KOPT-K1 (cell line): ENCODE measurements at regions not wholly inside any gene's neighbourhood (a gene's known extent, or its start where the extent isn't known, plus 50 kb on each side); places are given as distances from the start of the nearest gene placed in this dataset.

Source experiments
- H3K27ac ChIP-seq: fragments of 200-600 bp; sonication (generic); 2 replicates; pipeline ENCODE4 v1.5.1; 2016; ENCODE audit warnings: antibody characterized with exemption, mild to moderate bottlenecking, low read depth, low read length; ENCODE audit not compliant: poor library complexity, severe bottlenecking
- H3K36me3 ChIP-seq: fragments of 200-600 bp; sonication (generic); 2 replicates; pipeline ENCODE4 v1.5.1; 2017; ENCODE audit warnings: antibody characterized with exemption, mild to moderate bottlenecking, low read length, moderate library complexity; ENCODE audit not compliant: insufficient read depth
- H3K9me3 ChIP-seq: fragments of 200-600 bp; sonication (generic); 2 replicates; pipeline ENCODE4 v1.5.1; 2017; ENCODE audit warnings: antibody characterized with exemption, low read length, mild to moderate bottlenecking; ENCODE audit not compliant: insufficient read depth, poor library complexity, severe bottlenecking

- H3K27ac ChIP-seq, result no peak overlapping the region
- H3K9me3 ChIP-seq, result peaks cover 22% of the 10 kb centered on the region
- H3K36me3 ChIP-seq, result 0 out of 2 replicates have a peak, but pooled peaks cover 13% of the 10 kb centered on the region
Observed at GRCh38 chr16:72419638-72420037, 247.7 kb upstream of the PMFBP1 start.

GRCh38 chr16:72415379-72415778 is 243.4 kb upstream of the PMFBP1 start:
- Histone ChIP-seq H3K9me3 (no peaks in the 10 kb centered on the region), H3K36me3 (no peaks in the 10 kb centered on the region), H3K27ac (no peak overlapping the region)

- Histone ChIP-seq H3K27ac (no peak overlapping the region), H3K9me3 (no peaks in the 10 kb centered on the region), H3K36me3 (no peaks in the 10 kb centered on the region)
Observed at GRCh38 chr16:72410492-72410891, 238.5 kb upstream of the PMFBP1 start.

- H3K27ac ChIP-seq, result no peak overlapping the region
- no peaks in the 10 kb centered on the region for H3K36me3 ChIP-seq
- no peaks in the 10 kb centered on the region for H3K9me3 ChIP-seq
Observed at GRCh38 chr16:72409423-72409822, 237.5 kb upstream of the PMFBP1 start.

GRCh38 chr16:72406390-72406789 is 234.4 kb upstream of the PMFBP1 start:
- no peaks in the 10 kb centered on the region for H3K36me3 ChIP-seq
- no peaks in the 10 kb centered on the region for H3K9me3 ChIP-seq
- no peak overlapping the region for H3K27ac ChIP-seq

GRCh38 chr16:72404299-72404698 is 232.3 kb upstream of the PMFBP1 start:
- H3K9me3 ChIP-seq, result no peaks in the 10 kb centered on the region
- H3K27ac ChIP-seq, result no peak overlapping the region
- H3K36me3 ChIP-seq, result no peaks in the 10 kb centered on the region

GRCh38 chr16:72401084-72401361 is 229.1 kb upstream of the PMFBP1 start:
- H3K9me3 ChIP-seq, result no peaks in the 10 kb centered on the region
- no peaks in the 10 kb centered on the region for H3K36me3 ChIP-seq
- H3K27ac ChIP-seq, result no peak overlapping the region

- Histone ChIP-seq H3K27ac (no peak overlapping the region), H3K36me3 (no peaks in the 10 kb centered on the region), H3K9me3 (no peaks in the 10 kb centered on the region)
Observed at GRCh38 chr16:72400257-72401083, 228.5 kb upstream of the PMFBP1 start.

- Histone ChIP-seq H3K36me3 (no peaks in the 10 kb centered on the region), H3K27ac (no peak overlapping the region), H3K9me3 (peaks cover 4% of the 10 kb centered on the region)
Observed at GRCh38 chr16:72399811-72400210, 227.9 kb upstream of the PMFBP1 start.

GRCh38 chr16:72397876-72398275 is 225.9 kb upstream of the PMFBP1 start:
- no peak overlapping the region for H3K27ac ChIP-seq
- H3K36me3 ChIP-seq, result no peaks in the 10 kb centered on the region
- H3K9me3 ChIP-seq, result peaks cover 17% of the 10 kb centered on the region

GRCh38 chr16:72394526-72394925 is 222.6 kb upstream of the PMFBP1 start:
- Histone ChIP-seq H3K27ac (no peak overlapping the region), H3K9me3 (peaks cover 17% of the 10 kb centered on the region), H3K36me3 (peaks cover 11% of the 10 kb centered on the region; the same call in 1 of the 2 replicates)

- Histone ChIP-seq H3K27ac (no peak overlapping the region), H3K9me3 (peaks cover 44% of the 10 kb centered on the region), H3K36me3 (peaks cover 28% of the 10 kb centered on the region; the same call in 1 of the 2 replicates)
Observed at GRCh38 chr16:72389791-72390190, 217.8 kb upstream of the PMFBP1 start.

GRCh38 chr16:72388007-72388406 is 216.1 kb upstream of the PMFBP1 start:
- no peak overlapping the region for H3K27ac ChIP-seq
- peaks cover 28% of the 10 kb centered on the region; the same call in 1 of the 2 replicates for H3K36me3 ChIP-seq
- H3K9me3 ChIP-seq, result peaks cover 31% of the 10 kb centered on the region

- H3K27ac ChIP-seq, result no peak overlapping the region
- H3K9me3 ChIP-seq, result peaks cover 31% of the 10 kb centered on the region
- peaks cover 18% of the 10 kb centered on the region; the same call in 1 of the 2 replicates for H3K36me3 ChIP-seq
Observed at GRCh38 chr16:72384651-72385050, 212.7 kb upstream of the PMFBP1 start.

- H3K27ac ChIP-seq, result no peak overlapping the region
- no peaks in the 10 kb centered on the region for H3K9me3 ChIP-seq
- H3K36me3 ChIP-seq, result peaks cover 1% of the 10 kb centered on the region; the same call in 1 of the 2 replicates
Observed at GRCh38 chr16:72380283-72380682, 208.3 kb upstream of the PMFBP1 start.

- H3K27ac ChIP-seq, result no peak overlapping the region
- no peaks in the 10 kb centered on the region for H3K9me3 ChIP-seq
- H3K36me3 ChIP-seq, result no peaks in the 10 kb centered on the region; the same call in 1 of the 2 replicates
Observed at GRCh38 chr16:72373201-72373600, 201.2 kb upstream of the PMFBP1 start.
